Activated CD4-positive, alpha-beta memory T cell treated with anti-CD3 and anti-CD28 coated beads for 36 hours (primary cell): ENCODE measurements at regions not wholly inside any gene's neighbourhood (a gene's known extent, or its start where the extent isn't known, plus 50 kb on each side); places are given as distances from the start of the nearest gene placed in this dataset.

Experiments used
- CTCF ChIA-PET: fragments of 350-600 bp; sonication (Branson Sonifier 250); formaldehyde crosslinking; loops from one replicate; lab custom pipeline; 2021; ENCODE audit warnings: antibody characterized with exemption, inconsistent platforms; lab: Charles Lee
- POLR2A ChIA-PET: fragments of 350-600 bp; sonication (Branson Sonifier 250); formaldehyde crosslinking; loops from one replicate; lab custom pipeline; 2021; ENCODE audit warnings: antibody characterized with exemption; lab: Charles Lee
- DNase-seq: peaks from one replicate; pipeline ENCODE4 v3.0.0-alpha.2; 2020
- H3K27ac Mint-ChIP-seq: one replicate; pipeline ENCODE4 v1.8.0; 2021; ENCODE audit warnings: mixed read lengths
- H3K27me3 Mint-ChIP-seq: one replicate; pipeline ENCODE4 v1.8.0; 2021; ENCODE audit warnings: mixed read lengths
- H3K36me3 Mint-ChIP-seq: one replicate; pipeline ENCODE4 v1.8.0; 2021; ENCODE audit warnings: mixed read lengths
- H3K4me1 Mint-ChIP-seq: one replicate; pipeline ENCODE4 v1.8.0; 2021; ENCODE audit warnings: low read depth, mixed read lengths
- H3K4me3 Mint-ChIP-seq: one replicate; pipeline ENCODE4 v1.8.0; 2021; ENCODE audit warnings: mild to moderate bottlenecking, mixed read lengths
- H3K9me3 Mint-ChIP-seq: one replicate; pipeline ENCODE4 v1.8.0; 2021; ENCODE audit warnings: mixed read lengths
- intact Hi-C: fragments of 100-400 bp; cut with micrococcal nuclease; formaldehyde crosslinking; loops from one replicate; pipeline ENCODE4 v1.15.1; 2023

DNA sequence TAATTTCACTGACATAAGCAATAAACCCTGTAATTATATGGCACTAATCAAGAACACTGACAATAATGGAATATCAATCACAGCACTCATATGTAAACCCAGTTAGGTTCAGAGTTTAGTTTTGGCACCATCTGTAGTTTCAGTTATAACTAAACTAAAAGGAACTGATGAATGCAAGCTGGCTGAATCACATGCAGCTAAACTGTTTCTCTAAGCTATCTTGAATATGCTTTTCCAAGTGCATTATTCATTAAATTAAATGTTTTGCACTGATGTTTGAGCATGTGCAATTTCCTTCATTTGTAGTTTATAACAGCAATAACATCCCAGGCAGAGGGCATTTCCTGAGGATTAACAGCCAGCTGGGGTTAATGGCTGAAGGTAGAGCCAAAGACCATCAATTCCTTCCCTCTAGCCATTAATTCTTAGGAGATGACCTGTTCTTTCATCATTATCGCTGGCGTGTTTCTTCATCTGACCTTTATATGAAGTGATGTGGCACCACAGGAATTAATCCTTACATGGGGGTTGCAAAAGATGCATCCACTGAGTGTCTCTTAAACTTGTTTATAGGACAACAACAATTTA is 562.8 kb upstream of the IGFBP7 start:
- Mint-ChIP-seq H3K9me3 (peaks cover 7% of the 10 kb centered on the region), H3K36me3 (no peaks in the 10 kb centered on the region), H3K27me3 (no peaks in the 10 kb centered on the region), H3K4me3 (no peak overlapping the region), H3K27ac (no peak overlapping the region), H3K4me1 (no peaks in the 10 kb centered on the region)
- ChIA-PET POLR2A (no interaction called here), CTCF (interaction anchor here (1.3 kb wide), 1 partner anchor 509 kb away, joined by 4 read pairs; no protein-coding TSS in a partner anchor)
- intact Hi-C loops = no loop called here
- DNase-seq = no peak

DNA sequence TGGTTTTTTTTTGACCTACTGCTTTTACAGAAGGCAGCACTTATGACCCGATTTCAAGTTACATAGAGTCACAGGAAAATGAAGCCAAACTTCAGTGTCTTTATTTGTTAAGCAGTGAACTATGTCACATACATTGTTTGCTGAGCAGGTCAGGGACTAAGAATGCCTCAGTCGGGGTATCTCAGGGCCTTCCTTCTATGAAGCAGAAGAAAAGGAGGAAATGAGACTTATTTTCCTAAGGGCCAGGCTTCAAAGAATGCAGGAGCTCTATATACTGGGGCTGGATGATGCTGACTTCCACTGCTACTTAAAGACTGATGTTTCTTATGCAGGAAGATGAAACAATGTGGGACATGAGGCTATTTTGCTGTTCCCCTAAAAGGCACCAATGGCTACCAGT is 558.4 kb upstream of the IGFBP7 start:
- H3K4me1 Mint-ChIP-seq = no peaks in the 10 kb centered on the region
- no peak for DNase-seq
- H3K36me3 Mint-ChIP-seq = no peaks in the 10 kb centered on the region
- H3K27me3 Mint-ChIP-seq = no peaks in the 10 kb centered on the region
- intact Hi-C loops = no loop called here
- CTCF ChIA-PET = no interaction called here
- no peak overlapping the region for H3K27ac Mint-ChIP-seq
- no peak overlapping the region for H3K4me3 Mint-ChIP-seq
- H3K9me3 Mint-ChIP-seq = peaks cover 3% of the 10 kb centered on the region
- POLR2A ChIA-PET = no interaction called here

DNA sequence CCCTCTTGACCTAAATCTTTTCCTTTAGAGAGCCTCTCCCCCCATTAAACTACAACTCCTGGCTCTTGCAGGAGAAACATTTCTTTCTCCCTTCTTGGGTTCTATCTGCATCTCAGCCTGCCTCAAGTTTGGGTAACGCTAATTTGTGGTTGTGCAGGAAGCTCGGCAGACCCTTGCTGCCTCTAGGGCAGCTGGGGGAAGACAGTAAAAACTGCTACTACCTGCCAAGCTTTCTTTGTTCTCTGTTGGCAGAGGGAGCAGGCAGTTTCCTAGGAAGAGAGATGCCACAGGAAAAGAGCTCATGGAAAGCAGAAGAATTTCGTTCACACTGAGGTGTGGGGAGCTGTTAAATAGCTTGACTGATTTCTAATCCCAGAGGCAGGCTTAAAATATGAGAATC is 555.6 kb upstream of the IGFBP7 start:
- Mint-ChIP-seq H3K36me3 (no peaks in the 10 kb centered on the region), H3K27ac (no peak overlapping the region), H3K27me3 (no peaks in the 10 kb centered on the region), H3K4me3 (no peak overlapping the region), H3K9me3 (peaks cover 3% of the 10 kb centered on the region), H3K4me1 (no peaks in the 10 kb centered on the region)
- CTCF ChIA-PET = no interaction called here
- intact Hi-C loops = no loop called here
- POLR2A ChIA-PET = no interaction called here
- DNase-seq = no peak

DNA sequence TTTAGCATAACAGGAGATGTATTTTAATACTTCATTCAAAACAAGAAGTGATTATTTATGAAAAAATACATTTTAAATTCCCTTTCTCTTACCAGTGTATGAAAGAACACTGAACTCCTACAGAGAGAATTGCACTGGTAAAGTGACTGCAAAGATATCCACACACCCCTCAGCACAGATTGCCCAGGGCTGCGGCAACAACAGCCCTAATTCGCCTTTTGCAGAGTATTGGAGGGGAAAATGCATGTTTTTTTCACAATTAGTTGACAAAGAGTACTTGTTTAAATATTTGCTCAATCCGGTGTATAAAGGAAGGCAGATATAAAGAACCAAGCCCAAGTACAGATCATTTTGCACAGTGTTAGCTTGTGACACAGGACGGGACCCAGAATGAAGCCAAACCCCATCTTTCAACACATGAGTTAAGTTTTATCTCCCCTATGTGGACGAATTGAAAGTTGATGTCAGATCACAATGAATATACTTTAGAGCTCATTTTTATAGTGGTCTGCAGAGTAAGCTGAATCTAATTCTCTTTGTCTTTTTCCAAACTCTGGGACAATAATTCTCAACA is 551.4 kb upstream of the IGFBP7 start:
- no peak for DNase-seq
- no peaks in the 10 kb centered on the region for H3K27me3 Mint-ChIP-seq
- H3K36me3 Mint-ChIP-seq = no peaks in the 10 kb centered on the region
- no peak overlapping the region for H3K4me3 Mint-ChIP-seq
- intact Hi-C loops = no loop called here
- ChIA-PET POLR2A (no interaction called here), CTCF (no interaction called here)
- no peaks in the 10 kb centered on the region for H3K4me1 Mint-ChIP-seq
- no peaks in the 10 kb centered on the region for H3K9me3 Mint-ChIP-seq
- no peak overlapping the region for H3K27ac Mint-ChIP-seq

DNA sequence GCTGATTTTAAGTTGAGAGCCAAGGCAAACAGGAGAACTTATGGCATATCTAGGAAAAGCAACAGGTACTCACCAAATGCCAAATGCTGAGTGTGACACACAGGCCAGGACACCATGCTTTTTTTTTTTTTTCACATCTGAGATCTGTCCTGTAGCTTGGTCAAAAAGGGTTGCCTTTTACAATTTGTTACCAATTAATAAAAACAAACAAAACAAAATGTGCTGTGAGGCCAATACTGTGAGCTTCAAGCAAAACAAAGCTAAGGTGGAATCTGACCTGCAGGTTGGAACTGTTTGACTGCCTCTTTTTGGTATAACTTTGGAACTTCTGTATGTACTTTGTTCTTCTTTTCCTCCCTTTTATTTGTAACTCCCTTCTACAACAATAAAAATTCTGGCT is 548.5 kb upstream of the IGFBP7 start:
- Mint-ChIP-seq H3K27me3 (no peaks in the 10 kb centered on the region), H3K36me3 (no peaks in the 10 kb centered on the region), H3K4me3 (no peak overlapping the region), H3K4me1 (no peaks in the 10 kb centered on the region), H3K9me3 (no peaks in the 10 kb centered on the region), H3K27ac (no peak overlapping the region)
- ChIA-PET POLR2A (no interaction called here), CTCF (no interaction called here)
- intact Hi-C loops = no loop called here
- no peak for DNase-seq

DNA sequence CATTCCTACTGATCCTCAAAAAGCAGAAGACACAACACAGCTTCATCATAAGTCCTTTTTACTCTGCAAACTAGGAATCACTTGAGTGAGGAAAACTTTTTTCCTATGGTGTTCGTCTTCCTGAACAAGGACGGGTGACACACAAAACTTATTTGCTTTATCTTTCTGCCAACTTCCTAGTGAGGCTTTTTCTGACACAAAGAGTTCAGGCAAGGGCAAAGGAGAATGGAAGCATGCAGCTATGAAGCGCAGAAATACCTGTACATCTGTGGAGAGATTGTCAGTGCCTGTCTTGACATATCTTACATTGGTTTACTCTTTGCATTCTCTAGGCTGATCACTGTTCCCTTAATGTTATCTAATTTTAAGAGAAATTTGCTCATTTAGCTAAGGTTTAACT is 548.0 kb upstream of the IGFBP7 start:
- Mint-ChIP-seq H3K27me3 (no peaks in the 10 kb centered on the region), H3K27ac (no peak overlapping the region), H3K4me1 (no peaks in the 10 kb centered on the region), H3K4me3 (no peak overlapping the region), H3K36me3 (no peaks in the 10 kb centered on the region), H3K9me3 (no peaks in the 10 kb centered on the region)
- POLR2A ChIA-PET = no interaction called here
- CTCF ChIA-PET = no interaction called here
- intact Hi-C loops = no loop called here
- DNase-seq = no peak

DNA sequence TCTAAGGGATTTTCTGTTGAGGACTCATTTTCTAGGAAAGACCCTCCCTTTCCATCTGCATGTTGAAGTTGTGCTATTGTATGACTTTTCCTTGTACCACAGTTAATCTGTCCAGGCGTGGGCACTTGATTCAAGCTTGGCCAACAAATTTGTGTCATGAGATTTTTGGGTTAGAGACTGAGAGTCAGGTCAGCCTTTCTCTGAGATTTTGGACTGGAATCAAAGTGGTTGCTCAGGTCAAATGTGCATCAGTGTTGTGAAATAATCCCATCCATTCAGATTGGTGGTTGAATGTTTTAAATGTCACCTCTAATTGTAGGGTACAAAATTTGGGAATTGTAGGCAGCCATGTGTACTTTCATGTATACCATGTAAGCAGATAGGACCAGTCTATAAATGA is 545.2 kb upstream of the IGFBP7 start:
- Mint-ChIP-seq H3K9me3 (peaks cover 2% of the 10 kb centered on the region), H3K4me3 (no peak overlapping the region), H3K27me3 (no peaks in the 10 kb centered on the region), H3K27ac (no peak overlapping the region), H3K4me1 (no peaks in the 10 kb centered on the region), H3K36me3 (no peaks in the 10 kb centered on the region)
- ChIA-PET POLR2A (no interaction called here), CTCF (no interaction called here)
- intact Hi-C loops = no loop called here
- no peak for DNase-seq

DNA sequence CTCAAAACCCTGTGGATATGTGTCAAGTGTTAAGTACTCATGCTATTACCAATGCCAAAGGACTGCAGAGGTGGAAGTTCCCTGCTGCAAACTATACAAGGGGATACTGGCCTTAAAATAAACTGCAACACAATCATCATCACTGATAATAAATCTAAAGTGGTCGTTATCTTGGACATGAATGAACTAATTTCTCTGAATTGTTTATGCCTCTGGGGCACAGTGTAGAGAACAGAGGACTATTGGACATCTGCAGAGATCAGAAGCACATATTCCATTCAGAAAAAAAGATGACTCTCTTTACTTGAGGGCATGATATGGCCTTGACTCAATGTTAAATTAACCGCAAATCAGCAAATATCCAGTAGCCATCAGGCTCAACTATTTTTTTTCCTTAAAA is 542.6 kb upstream of the IGFBP7 start:
- ChIA-PET POLR2A (no interaction called here), CTCF (no interaction called here)
- H3K4me1 Mint-ChIP-seq = no peaks in the 10 kb centered on the region
- H3K36me3 Mint-ChIP-seq = no peaks in the 10 kb centered on the region
- no peak for DNase-seq
- no peak overlapping the region for H3K4me3 Mint-ChIP-seq
- no peak overlapping the region for H3K27ac Mint-ChIP-seq
- H3K27me3 Mint-ChIP-seq = no peaks in the 10 kb centered on the region
- H3K9me3 Mint-ChIP-seq = peaks cover 2% of the 10 kb centered on the region
- intact Hi-C loops = no loop called here

DNA sequence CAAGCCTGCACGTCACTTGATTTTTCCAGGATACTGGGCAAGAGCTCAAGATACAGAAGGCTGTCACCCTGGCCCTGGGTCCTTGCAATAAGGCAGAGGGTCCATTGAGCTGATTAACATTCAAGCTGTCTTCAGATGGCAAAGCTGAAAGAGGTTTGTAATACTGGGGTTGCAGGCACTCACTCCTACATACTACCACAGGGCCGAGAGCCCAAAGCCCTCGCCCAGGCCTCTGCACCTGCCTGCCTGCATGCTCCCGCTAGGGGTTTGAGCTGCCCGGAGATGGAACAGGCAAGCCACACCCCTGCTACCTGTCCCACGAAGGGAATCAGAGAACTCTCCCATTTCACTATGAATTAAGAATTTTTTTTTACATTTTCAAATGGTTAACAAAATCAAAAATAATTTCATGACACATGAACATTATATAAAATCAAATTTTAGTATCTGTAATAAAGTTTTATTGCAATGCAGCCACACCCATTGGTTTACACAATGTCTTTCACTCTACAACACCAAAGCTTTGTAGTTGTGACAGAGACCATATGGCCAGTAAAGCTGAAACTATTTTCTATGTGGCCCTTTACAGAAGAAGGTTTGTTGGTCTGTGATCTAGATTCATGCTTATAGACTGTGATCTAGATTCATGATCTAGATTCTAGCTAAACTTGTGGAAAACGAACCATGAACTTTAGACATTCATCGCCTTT is 530.4 kb upstream of the IGFBP7 start:
- no peaks in the 10 kb centered on the region for H3K9me3 Mint-ChIP-seq
- no peak overlapping the region for H3K27ac Mint-ChIP-seq
- H3K36me3 Mint-ChIP-seq = no peaks in the 10 kb centered on the region
- H3K4me1 Mint-ChIP-seq = no peaks in the 10 kb centered on the region
- CTCF ChIA-PET = no interaction called here
- POLR2A ChIA-PET = no interaction called here
- H3K4me3 Mint-ChIP-seq = no peak overlapping the region
- intact Hi-C loops = no loop called here
- no peak for DNase-seq
- H3K27me3 Mint-ChIP-seq = no peaks in the 10 kb centered on the region

DNA sequence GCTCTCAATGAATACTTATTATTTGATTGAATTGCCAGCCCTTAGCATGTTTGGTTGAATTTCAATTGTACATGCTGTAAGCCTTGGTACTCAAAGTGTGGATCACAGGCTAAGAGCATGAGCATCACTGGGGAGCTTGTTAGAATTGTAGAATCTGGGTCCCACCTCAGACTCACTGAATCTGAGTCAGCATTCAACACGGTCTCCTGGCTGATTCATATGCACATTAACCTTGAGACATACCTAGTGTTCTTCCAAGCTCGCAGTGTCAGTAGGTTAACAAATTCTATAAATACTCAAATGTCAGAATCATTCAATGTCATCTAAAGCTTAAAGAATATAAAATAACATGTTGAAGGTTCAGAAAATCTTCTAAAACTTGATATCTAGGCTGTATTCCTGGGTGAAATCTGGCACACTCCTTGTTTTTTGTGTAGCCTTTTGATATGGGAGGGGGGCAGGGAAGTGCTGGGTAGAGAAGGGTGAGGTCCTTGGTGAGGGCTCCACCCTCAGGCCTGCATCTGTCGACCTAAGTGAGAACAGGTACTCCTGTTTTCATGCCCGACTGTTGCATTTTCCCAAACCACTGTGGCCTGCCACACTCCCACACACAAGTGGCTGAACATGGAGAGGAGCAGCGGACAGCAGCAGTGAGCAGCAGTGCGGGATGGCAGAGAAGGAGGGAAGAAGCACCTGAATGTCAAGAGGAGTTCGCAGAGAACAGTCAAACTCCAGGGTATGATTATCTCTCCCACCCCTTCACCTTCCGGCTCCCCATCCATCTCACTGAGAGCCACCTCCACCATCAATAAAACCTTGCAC is 529.6 kb upstream of the IGFBP7 start:
- Mint-ChIP-seq H3K36me3 (no peaks in the 10 kb centered on the region), H3K4me3 (no peak overlapping the region), H3K27ac (no peak overlapping the region), H3K9me3 (no peaks in the 10 kb centered on the region), H3K27me3 (no peaks in the 10 kb centered on the region), H3K4me1 (no peaks in the 10 kb centered on the region)
- no peak for DNase-seq
- intact Hi-C loops = no loop called here
- ChIA-PET POLR2A (no interaction called here), CTCF (no interaction called here)

DNA sequence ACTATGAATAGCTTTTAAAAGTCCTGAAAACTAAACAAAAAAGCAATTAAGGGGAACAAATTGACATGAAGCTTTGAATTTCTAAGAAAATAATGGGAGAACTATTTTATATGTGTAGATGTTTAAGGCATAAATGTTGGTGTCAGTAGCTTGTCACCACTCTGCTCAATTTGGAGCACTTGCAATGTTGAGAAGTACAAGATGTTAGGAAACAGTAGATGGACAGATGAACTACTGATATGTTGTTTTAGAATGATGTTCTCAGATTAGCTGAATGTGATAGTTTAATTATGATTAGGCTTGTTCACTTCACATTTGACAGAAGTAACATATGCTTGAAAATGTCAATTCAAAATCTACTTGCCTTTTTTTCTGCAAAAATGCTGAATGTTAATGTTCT is 525.7 kb upstream of the IGFBP7 start:
- CTCF ChIA-PET = no interaction called here
- no peaks in the 10 kb centered on the region for H3K9me3 Mint-ChIP-seq
- no peak overlapping the region for H3K4me3 Mint-ChIP-seq

DNA sequence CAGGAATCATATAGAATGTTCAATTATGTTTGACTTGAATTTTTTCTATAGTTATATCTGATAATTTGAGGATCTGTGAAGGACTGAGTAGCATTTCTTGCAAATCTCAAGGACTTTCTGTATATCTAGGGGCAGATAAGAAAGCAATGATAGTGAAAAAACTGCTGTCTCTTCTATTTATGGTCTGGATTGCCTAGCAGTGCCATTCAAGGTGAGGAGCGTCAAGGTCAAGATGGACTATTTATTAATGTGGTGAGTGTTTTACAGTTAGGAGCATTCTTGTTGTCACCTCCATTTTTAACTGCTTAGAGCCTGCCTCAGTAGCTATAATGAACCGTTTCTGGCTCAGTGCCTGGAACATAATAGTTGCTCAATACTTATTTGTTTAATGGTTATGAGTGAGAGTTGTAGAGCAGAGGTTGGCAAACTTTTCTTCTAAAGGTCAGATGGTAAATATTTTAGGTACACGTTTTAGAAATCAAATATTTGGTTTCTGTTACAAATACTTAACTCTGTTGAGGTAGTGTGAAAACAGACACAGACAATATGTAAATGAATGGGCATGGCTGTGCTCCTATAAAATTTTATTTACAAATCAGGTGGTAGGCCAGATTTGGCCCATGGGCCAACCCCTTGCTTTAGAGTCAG is 523.2 kb upstream of the IGFBP7 start:
- ChIA-PET POLR2A (no interaction called here), CTCF (interaction anchor here (0.6 kb wide), 1 partner anchor 1339 kb away, joined by 3 read pairs; no protein-coding TSS in a partner anchor)
- Mint-ChIP-seq H3K27ac (no peak overlapping the region), H3K4me3 (no peak overlapping the region), H3K4me1 (no peaks in the 10 kb centered on the region), H3K9me3 (no peaks in the 10 kb centered on the region), H3K36me3 (no peaks in the 10 kb centered on the region), H3K27me3 (no peaks in the 10 kb centered on the region)
- intact Hi-C loops = no loop called here
- DNase-seq = no peak

More for the DNA sequence above, 525.7 kb upstream of the IGFBP7 start:
- Mint-ChIP-seq H3K27ac (no peak overlapping the region), H3K36me3 (no peaks in the 10 kb centered on the region), H3K4me1 (no peaks in the 10 kb centered on the region), H3K27me3 (no peaks in the 10 kb centered on the region)
- no peak for DNase-seq
- intact Hi-C loops = no loop called here
- POLR2A ChIA-PET = no interaction called here
